SK-N-SH treated with all-trans-retinoic acid at 6 μM for 48 hours (cell line): ENCODE measurements at regions not wholly inside any gene's neighbourhood (a gene's known extent, or its start where the extent isn't known, plus 50 kb on each side); places are given as distances from the start of the nearest gene placed in this dataset.

ENCODE experiments used
- ARNTL ChIP-seq: fragments of 450-650 bp; formaldehyde crosslinking; IDR thresholded peaks from 2 replicates; pipeline ENCODE4 v1.5.0; 2020; ENCODE audit warnings: low read depth, mild to moderate bottlenecking, moderate library complexity, borderline replicate concordance
- ESRRG ChIP-seq: fragments of 250-450 bp; sonication (Bioruptor Pico); IDR thresholded peaks from 2 replicates; pipeline ENCODE4 v1.6.1; 2021; ENCODE audit warnings: mild to moderate bottlenecking
- RARB ChIP-seq: fragments of 250-450 bp; sonication (Bioruptor Pico); IDR thresholded peaks from 2 replicates; pipeline ENCODE4 v1.8.0; 2021; ENCODE audit warnings: mild to moderate bottlenecking, moderate library complexity
- TCF4 ChIP-seq: fragments of 250-450 bp; sonication (Bioruptor Pico); IDR thresholded peaks from 2 replicates; pipeline ENCODE4 v1.8.0; 2021; ENCODE audit warnings: mild to moderate bottlenecking, moderate library complexity, borderline replicate concordance
- TOX ChIP-seq: fragments of 250-450 bp; sonication (Bioruptor Pico); IDR thresholded peaks from 2 replicates; pipeline ENCODE4 v1.8.0; 2021; ENCODE audit warnings: mild to moderate bottlenecking, moderate library complexity, borderline replicate concordance
- ZFP3 ChIP-seq: fragments of 250-450 bp; sonication (Bioruptor Pico); IDR thresholded peaks from 2 replicates; pipeline ENCODE4 v1.5.0; 2020; ENCODE audit warnings: mild to moderate bottlenecking, moderate library complexity
- ZFP30 ChIP-seq: fragments of 450-650 bp; formaldehyde crosslinking; IDR thresholded peaks from 2 replicates; pipeline ENCODE4 v1.5.0; 2022; ENCODE audit warnings: mild to moderate bottlenecking, moderate library complexity
- ZNF70 ChIP-seq: fragments of 450-650 bp; formaldehyde crosslinking; IDR thresholded peaks from 2 replicates; pipeline ENCODE4 v1.5.0; 2020; ENCODE audit warnings: mild to moderate bottlenecking, moderate library complexity
- ZNF8 ChIP-seq: fragments of 450-650 bp; formaldehyde crosslinking; IDR thresholded peaks from 2 replicates; pipeline ENCODE4 v1.5.0; 2020; ENCODE audit warnings: mild to moderate bottlenecking, moderate library complexity
- TF ChIP-seq, protein P1 (sequence below): fragments of 250-450 bp; sonication (Bioruptor Pico); IDR thresholded peaks from 2 replicates; pipeline ENCODE4 v1.8.0; 2020; ENCODE audit warnings: mild to moderate bottlenecking, moderate library complexity, borderline replicate concordance
- TF ChIP-seq, protein P2 (sequence below): fragments of 250-450 bp; sonication (Bioruptor Pico); IDR thresholded peaks from 2 replicates; pipeline ENCODE4 v1.5.1; 2020; ENCODE audit warnings: low read depth, mild to moderate bottlenecking, moderate library complexity

DNA sequence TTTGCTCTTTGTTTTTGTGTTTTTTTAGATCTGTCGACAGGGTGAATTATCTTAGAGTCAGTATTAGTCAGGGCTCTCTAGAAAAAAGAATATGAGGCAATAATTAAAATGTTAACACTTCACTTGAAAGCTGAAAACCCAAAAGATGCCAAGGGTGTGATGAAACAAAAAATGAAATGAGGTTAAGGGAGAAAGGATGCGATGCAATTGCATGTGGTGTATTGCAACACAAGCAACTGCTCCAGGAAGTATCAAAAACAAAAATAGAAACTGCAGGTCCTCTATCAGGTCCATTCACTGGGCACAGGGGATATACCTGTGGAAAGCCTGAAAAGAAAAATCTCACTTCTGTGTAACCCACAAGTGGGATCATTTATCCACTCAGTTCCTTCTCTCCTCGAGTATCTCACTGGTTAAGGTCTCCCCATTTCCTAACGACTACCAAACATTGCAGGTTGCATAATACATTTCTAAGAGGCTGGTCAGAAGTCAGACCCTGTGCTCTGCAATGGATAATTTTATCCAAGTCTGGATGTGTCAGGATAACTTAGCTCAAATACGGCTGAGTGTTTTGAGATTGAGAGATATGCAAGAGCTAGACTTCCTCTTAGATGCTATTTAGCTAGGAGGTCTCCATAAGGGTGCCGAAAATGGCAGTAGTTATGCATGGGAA lies 257.7 kb upstream of the GJE1 start:
- TF ChIP-seq, protein P1, sequence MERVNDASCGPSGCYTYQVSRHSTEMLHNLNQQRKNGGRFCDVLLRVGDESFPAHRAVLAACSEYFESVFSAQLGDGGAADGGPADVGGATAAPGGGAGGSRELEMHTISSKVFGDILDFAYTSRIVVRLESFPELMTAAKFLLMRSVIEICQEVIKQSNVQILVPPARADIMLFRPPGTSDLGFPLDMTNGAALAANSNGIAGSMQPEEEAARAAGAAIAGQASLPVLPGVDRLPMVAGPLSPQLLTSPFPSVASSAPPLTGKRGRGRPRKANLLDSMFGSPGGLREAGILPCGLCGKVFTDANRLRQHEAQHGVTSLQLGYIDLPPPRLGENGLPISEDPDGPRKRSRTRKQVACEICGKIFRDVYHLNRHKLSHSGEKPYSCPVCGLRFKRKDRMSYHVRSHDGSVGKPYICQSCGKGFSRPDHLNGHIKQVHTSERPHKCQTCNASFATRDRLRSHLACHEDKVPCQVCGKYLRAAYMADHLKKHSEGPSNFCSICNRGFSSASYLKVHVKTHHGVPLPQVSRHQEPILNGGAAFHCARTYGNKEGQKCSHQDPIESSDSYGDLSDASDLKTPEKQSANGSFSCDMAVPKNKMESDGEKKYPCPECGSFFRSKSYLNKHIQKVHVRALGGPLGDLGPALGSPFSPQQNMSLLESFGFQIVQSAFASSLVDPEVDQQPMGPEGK (CRISPR knock-in tag) = no peak
- TF ChIP-seq TCF4 (CRISPR knock-in tag) = no peak
- no peak for TF ChIP-seq ESRRG (CRISPR knock-in tag)
- no peak for TF ChIP-seq ZNF70 (CRISPR knock-in tag)
- no peak for TF ChIP-seq ZNF8
- no peak for TF ChIP-seq ARNTL (CRISPR knock-in tag)
- no peak for TF ChIP-seq TOX (CRISPR knock-in tag)
- no peak for TF ChIP-seq RARB (CRISPR knock-in tag)
- no peak for TF ChIP-seq ZFP30 (CRISPR knock-in tag)
- no peak for TF ChIP-seq ZFP3 (CRISPR knock-in tag)
- TF ChIP-seq, protein P2, sequence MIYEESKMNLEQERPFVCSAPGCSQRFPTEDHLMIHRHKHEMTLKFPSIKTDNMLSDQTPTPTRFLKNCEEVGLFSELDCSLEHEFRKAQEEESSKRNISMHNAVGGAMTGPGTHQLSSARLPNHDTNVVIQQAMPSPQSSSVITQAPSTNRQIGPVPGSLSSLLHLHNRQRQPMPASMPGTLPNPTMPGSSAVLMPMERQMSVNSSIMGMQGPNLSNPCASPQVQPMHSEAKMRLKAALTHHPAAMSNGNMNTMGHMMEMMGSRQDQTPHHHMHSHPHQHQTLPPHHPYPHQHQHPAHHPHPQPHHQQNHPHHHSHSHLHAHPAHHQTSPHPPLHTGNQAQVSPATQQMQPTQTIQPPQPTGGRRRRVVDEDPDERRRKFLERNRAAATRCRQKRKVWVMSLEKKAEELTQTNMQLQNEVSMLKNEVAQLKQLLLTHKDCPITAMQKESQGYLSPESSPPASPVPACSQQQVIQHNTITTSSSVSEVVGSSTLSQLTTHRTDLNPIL (CRISPR knock-in tag) = no peak
